ENCODE measurements at regions not wholly inside any gene's neighbourhood (a gene's known extent, or its start where the extent isn't known, plus 50 kb on each side); places are given as distances from the start of the nearest gene placed in this dataset.

GRCh38 chr2:82697231-82697630 is 1761.8 kb downstream of the SUCLG1 start:
- H2AFZ ChIP-seq (ENCODE audit: low read length): no peak overlapping the region
- no peaks in the 10 kb centered on the region for H3F3A ChIP-seq (ENCODE audit: insufficient read depth, low read length)
- no peak overlapping the region for H3K4me3 ChIP-seq (ENCODE audit: low read depth, low read length, poor library complexity, severe bottlenecking)
- TF ChIP-seq EZH2 (IDR thresholded peaks at IDR 0.05; ENCODE audit: borderline replicate concordance, low read length): no peak
- TF ChIP-seq, protein P1, sequence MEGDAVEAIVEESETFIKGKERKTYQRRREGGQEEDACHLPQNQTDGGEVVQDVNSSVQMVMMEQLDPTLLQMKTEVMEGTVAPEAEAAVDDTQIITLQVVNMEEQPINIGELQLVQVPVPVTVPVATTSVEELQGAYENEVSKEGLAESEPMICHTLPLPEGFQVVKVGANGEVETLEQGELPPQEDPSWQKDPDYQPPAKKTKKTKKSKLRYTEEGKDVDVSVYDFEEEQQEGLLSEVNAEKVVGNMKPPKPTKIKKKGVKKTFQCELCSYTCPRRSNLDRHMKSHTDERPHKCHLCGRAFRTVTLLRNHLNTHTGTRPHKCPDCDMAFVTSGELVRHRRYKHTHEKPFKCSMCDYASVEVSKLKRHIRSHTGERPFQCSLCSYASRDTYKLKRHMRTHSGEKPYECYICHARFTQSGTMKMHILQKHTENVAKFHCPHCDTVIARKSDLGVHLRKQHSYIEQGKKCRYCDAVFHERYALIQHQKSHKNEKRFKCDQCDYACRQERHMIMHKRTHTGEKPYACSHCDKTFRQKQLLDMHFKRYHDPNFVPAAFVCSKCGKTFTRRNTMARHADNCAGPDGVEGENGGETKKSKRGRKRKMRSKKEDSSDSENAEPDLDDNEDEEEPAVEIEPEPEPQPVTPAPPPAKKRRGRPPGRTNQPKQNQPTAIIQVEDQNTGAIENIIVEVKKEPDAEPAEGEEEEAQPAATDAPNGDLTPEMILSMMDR (IDR thresholded peaks at IDR 0.05; ENCODE audit: low read length): no peak
- no peaks in the 10 kb centered on the region for H3K4me1 ChIP-seq (ENCODE audit: insufficient read depth, low read length, severe bottlenecking)
- H3K9me3 ChIP-seq (ENCODE audit: low read length): no peaks in the 10 kb centered on the region
- no peak overlapping the region for H3K27ac ChIP-seq (ENCODE audit: low read depth, low read length, poor library complexity, severe bottlenecking)
- H3K9ac ChIP-seq (ENCODE audit: low read length): no peak overlapping the region
- no peaks in the 10 kb centered on the region for H3K27me3 ChIP-seq (ENCODE audit: insufficient read depth, low read length)
- no peaks in the 10 kb centered on the region for H4K20me1 ChIP-seq (ENCODE audit: insufficient read depth, low read length)
- H3K79me2 ChIP-seq (ENCODE audit: insufficient read depth, low read length): no peaks in the 10 kb centered on the region
- H3K4me2 ChIP-seq (ENCODE audit: low read length): no peak overlapping the region
- H3K9me2 ChIP-seq (ENCODE audit: low read depth, low read length): no peaks in the 10 kb centered on the region
- no peaks in the 10 kb centered on the region for H3K36me3 ChIP-seq (ENCODE audit: insufficient read depth, low read length)

DNA sequence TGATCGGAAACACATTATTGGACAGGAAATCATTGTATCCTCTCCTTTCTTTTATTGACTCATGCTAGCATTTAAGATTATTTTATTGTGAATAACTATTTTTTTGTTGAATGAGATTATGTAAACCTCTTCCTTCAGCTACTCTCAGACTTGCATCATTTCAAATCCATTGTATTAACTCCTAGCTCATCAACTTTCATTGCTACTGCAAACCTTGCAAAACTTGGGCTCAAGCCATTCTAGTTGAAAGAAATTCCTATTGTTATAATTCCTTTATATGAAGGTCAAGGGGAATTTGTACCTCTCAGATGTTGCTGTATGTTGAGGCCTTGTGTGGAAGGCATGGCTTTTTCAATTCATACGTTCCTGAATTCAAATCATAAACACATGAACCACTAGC is 1764.6 kb downstream of the SUCLG1 start:
- Histone ChIP-seq H3K79me2 (ENCODE audit: insufficient read depth, low read length) (no peaks in the 10 kb centered on the region), H3K9me3 (ENCODE audit: low read length) (no peaks in the 10 kb centered on the region), H2AFZ (ENCODE audit: low read length) (no peak overlapping the region), H3K27ac (ENCODE audit: low read depth, low read length, poor library complexity, severe bottlenecking) (no peak overlapping the region), H3K27me3 (ENCODE audit: insufficient read depth, low read length) (no peaks in the 10 kb centered on the region), H3K4me2 (ENCODE audit: low read length) (no peak overlapping the region), H3F3A (ENCODE audit: insufficient read depth, low read length) (no peaks in the 10 kb centered on the region), H4K20me1 (ENCODE audit: insufficient read depth, low read length) (no peaks in the 10 kb centered on the region), H3K4me1 (ENCODE audit: insufficient read depth, low read length, severe bottlenecking) (no peaks in the 10 kb centered on the region), H3K9ac (ENCODE audit: low read length) (no peak overlapping the region), H3K4me3 (ENCODE audit: low read depth, low read length, poor library complexity, severe bottlenecking) (no peak overlapping the region), H3K9me2 (ENCODE audit: low read depth, low read length) (no peaks in the 10 kb centered on the region), H3K36me3 (ENCODE audit: insufficient read depth, low read length) (no peaks in the 10 kb centered on the region)
- TF ChIP-seq EZH2 (IDR thresholded peaks at IDR 0.05; ENCODE audit: borderline replicate concordance, low read length): no peak
- TF ChIP-seq, protein P1 (IDR thresholded peaks at IDR 0.05; ENCODE audit: low read length): no peak

DNA sequence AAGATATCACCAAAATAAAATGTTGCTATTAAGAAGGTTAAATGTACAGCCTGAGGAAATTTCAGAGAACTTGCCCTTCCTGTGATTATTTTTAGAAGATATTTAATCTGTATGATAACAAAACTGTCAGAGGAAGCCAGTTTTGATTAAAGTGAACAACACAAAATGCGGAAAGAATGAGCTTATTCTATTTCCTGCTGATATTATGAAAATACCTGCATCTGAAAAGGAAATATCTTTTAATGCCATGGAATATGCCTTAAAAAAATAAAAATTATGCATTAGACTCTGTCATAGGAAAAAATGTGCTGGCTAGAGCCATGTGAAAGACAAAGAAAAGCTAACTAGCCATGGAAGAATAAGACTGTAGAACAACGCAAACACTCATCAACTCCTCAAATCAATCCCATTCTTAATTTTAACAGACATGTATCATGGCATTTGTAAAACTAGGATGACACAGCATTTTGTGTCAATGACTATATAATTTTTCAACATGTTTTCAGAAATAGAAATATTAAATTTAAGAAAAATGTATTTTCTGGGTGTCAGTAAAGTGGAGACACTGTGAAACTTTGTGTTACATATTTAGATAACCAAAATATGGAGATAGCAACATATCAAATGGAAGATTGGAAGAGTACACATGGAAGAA is 1768.2 kb downstream of the SUCLG1 start:
- no peaks in the 10 kb centered on the region for H3K9me3 ChIP-seq (ENCODE audit: low read length)
- no peaks in the 10 kb centered on the region for H4K20me1 ChIP-seq (ENCODE audit: insufficient read depth, low read length)
- H3K27me3 ChIP-seq (ENCODE audit: insufficient read depth, low read length): no peaks in the 10 kb centered on the region

More for the DNA sequence above, 1768.2 kb downstream of the SUCLG1 start:
- no peaks in the 10 kb centered on the region for H3K9me2 ChIP-seq (ENCODE audit: low read depth, low read length)
- no peak overlapping the region for H3K4me3 ChIP-seq (ENCODE audit: low read depth, low read length, poor library complexity, severe bottlenecking)
- no peak overlapping the region for H3K9ac ChIP-seq (ENCODE audit: low read length)
- no peaks in the 10 kb centered on the region for H3K36me3 ChIP-seq (ENCODE audit: insufficient read depth, low read length)
- no peaks in the 10 kb centered on the region for H3K4me1 ChIP-seq (ENCODE audit: insufficient read depth, low read length, severe bottlenecking)
- no peaks in the 10 kb centered on the region for H3F3A ChIP-seq (ENCODE audit: insufficient read depth, low read length)
- no peak overlapping the region for H3K4me2 ChIP-seq (ENCODE audit: low read length)
- no peak overlapping the region for H2AFZ ChIP-seq (ENCODE audit: low read length)
- H3K27ac ChIP-seq (ENCODE audit: low read depth, low read length, poor library complexity, severe bottlenecking): no peak overlapping the region
- H3K79me2 ChIP-seq (ENCODE audit: insufficient read depth, low read length): no peaks in the 10 kb centered on the region
- TF ChIP-seq, protein P1 (IDR thresholded peaks at IDR 0.05; ENCODE audit: low read length): no peak
- TF ChIP-seq EZH2 (IDR thresholded peaks at IDR 0.05; ENCODE audit: borderline replicate concordance, low read length): no peak
